A673 (cell line): ENCODE measurements at regions not wholly inside any gene's neighbourhood (a gene's known extent, or its start where the extent isn't known, plus 50 kb on each side); places are given as distances from the start of the nearest gene placed in this dataset.

Experiments used
- BruUV-seq: library from RNA; stranded (reverse); fragments of 400-500 nt; replicated peaks from 2 replicates; lab custom pipeline; 2021; lab: Mats Ljungman, UMichigan
- CTCF ChIA-PET: fragments of 300-600 bp; sonication (Branson Sonifier 250); formaldehyde crosslinking; loops from one replicate; lab custom pipeline; 2022; ENCODE audit warnings: antibody characterized with exemption; lab: Charles Lee
- POLR2A ChIA-PET: fragments of 300-600 bp; sonication (Branson Sonifier 250); formaldehyde crosslinking; loops from one replicate; lab custom pipeline; 2022; ENCODE audit warnings: antibody characterized with exemption; ENCODE audit not compliant: low non-redundant PET; lab: Charles Lee
- DNase-seq: peaks from one replicate; pipeline ENCODE4 v3.0.0-alpha.2; 2015; ENCODE audit warnings: low spot score
- H3K27ac ChIP-seq: fragments of 200-600 bp; sonication (generic); 2 replicates; pipeline ENCODE4 v1.5.1; 2016; ENCODE audit warnings: mixed run types, low read depth, mild to moderate bottlenecking, mixed read lengths, antibody characterized with exemption, low read length; ENCODE audit not compliant: poor library complexity, severe bottlenecking
- H3K27me3 ChIP-seq: fragments of 200-600 bp; sonication (generic); replicated peaks from 2 replicates; pipeline ENCODE4 v1.6.1; 2017; ENCODE audit warnings: mixed run types, low read depth, mild to moderate bottlenecking, mixed read lengths, antibody characterized with exemption, low read length; ENCODE audit not compliant: insufficient read depth, poor library complexity
- H3K36me3 ChIP-seq: fragments of 200-600 bp; sonication (generic); 2 replicates; pipeline ENCODE4 v1.6.1; 2016; ENCODE audit warnings: mixed run types, mild to moderate bottlenecking, mixed read lengths, antibody characterized with exemption, low read length; ENCODE audit not compliant: insufficient read depth, poor library complexity, severe bottlenecking
- H3K4me1 ChIP-seq: fragments of 200-600 bp; sonication (generic); 2 replicates; pipeline ENCODE4 v1.6.1; 2017; ENCODE audit warnings: mixed run types, mild to moderate bottlenecking, mixed read lengths, antibody characterized with exemption, low read length; ENCODE audit not compliant: insufficient read depth, poor library complexity, severe bottlenecking
- H3K4me3 ChIP-seq: fragments of 200-600 bp; sonication (generic); 2 replicates; pipeline ENCODE4 v1.5.1; 2016; ENCODE audit warnings: low read depth, mixed run types, mild to moderate bottlenecking, mixed read lengths, low read length; ENCODE audit not compliant: poor library complexity, severe bottlenecking
- H3K9me3 ChIP-seq: fragments of 200-600 bp; sonication (generic); 2 replicates; pipeline ENCODE4 v1.6.1; 2016; ENCODE audit warnings: mixed run types, low read depth, mild to moderate bottlenecking, mixed read lengths, antibody characterized with exemption, low read length; ENCODE audit not compliant: poor library complexity, severe bottlenecking
- EZH2 ChIP-seq: fragments of 200-600 bp; sonication (generic); IDR thresholded peaks from 2 replicates; pipeline ENCODE4 v1.6.1; 2017; ENCODE audit warnings: borderline replicate concordance, low read depth, mild to moderate bottlenecking, mixed read lengths, antibody characterized with exemption, low read length; ENCODE audit not compliant: poor library complexity, severe bottlenecking
- intact Hi-C: fragments of 100-400 bp; cut with micrococcal nuclease; formaldehyde crosslinking; loops from one replicate; pipeline ENCODE4 v1.10.0; 2022; ENCODE audit not compliant: unreplicated experiment
- TF ChIP-seq, protein P1 (sequence below): fragments of 300-800, 200-600 bp; sonication (generic); conservative IDR thresholded peaks from 2 replicates; pipeline ENCODE4 v1.5.1; 2017; ENCODE audit warnings: low read depth, mild to moderate bottlenecking, antibody characterized with exemption, low read length, moderate library complexity, mixed read lengths

DNA sequence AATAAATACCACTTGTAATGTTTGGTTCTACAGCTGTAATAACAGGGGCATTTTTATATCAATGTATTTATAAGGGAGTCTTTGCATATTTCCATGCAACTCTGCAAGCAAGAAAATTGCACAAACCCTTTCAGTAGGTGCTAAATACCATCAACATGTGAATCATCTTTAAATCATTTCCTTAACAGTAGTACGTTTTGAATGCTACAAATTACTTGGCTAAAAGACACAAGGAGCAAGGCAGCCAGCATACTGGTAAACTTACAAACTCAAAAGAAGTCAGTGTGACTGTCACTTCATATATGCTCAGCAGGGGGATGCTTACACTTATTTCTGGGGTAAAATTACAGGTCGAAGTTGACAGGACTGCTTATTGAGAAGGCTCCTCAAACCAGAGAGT, 402.4 kb downstream of the EFNB2 start:
- H3K4me1 ChIP-seq, result no peaks in the 10 kb centered on the region
- no peak overlapping the region for H3K27ac ChIP-seq
- no TSS peak for BruUV-seq
- intact Hi-C loops, result no loop called here
- H3K4me3 ChIP-seq, result no peak overlapping the region
- DNase-seq, result no peak
- no peaks in the 10 kb centered on the region for H3K27me3 ChIP-seq
- H3K36me3 ChIP-seq, result no peaks in the 10 kb centered on the region
- H3K9me3 ChIP-seq, result no peaks in the 10 kb centered on the region
- CTCF ChIA-PET, result no interaction called here
- POLR2A ChIA-PET, result no interaction called here
- no peak for TF ChIP-seq EZH2
- TF ChIP-seq, protein P1, sequence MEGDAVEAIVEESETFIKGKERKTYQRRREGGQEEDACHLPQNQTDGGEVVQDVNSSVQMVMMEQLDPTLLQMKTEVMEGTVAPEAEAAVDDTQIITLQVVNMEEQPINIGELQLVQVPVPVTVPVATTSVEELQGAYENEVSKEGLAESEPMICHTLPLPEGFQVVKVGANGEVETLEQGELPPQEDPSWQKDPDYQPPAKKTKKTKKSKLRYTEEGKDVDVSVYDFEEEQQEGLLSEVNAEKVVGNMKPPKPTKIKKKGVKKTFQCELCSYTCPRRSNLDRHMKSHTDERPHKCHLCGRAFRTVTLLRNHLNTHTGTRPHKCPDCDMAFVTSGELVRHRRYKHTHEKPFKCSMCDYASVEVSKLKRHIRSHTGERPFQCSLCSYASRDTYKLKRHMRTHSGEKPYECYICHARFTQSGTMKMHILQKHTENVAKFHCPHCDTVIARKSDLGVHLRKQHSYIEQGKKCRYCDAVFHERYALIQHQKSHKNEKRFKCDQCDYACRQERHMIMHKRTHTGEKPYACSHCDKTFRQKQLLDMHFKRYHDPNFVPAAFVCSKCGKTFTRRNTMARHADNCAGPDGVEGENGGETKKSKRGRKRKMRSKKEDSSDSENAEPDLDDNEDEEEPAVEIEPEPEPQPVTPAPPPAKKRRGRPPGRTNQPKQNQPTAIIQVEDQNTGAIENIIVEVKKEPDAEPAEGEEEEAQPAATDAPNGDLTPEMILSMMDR, result no peak

DNA sequence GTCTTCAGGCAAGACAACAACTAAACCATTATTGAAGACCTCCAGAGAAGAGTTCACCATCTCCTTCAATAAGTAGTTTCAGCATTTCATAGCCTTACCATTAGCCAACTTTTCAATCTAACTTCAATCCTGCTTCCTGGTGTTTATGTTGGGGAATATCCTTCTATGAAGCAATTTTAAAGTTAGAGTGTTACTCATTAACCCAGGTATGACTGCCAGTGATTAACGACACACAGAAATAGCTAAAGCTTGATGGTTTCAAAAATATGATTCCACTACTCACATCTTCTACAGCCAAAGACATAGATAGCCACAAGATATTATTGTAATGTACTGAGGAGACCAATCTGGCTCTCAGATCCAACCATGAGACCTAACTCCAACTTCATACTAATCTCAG, 403.2 kb downstream of the EFNB2 start:
- Histone ChIP-seq H3K4me3 (no peak overlapping the region), H3K27ac (no peak overlapping the region), H3K27me3 (no peaks in the 10 kb centered on the region), H3K36me3 (no peaks in the 10 kb centered on the region), H3K9me3 (no peaks in the 10 kb centered on the region), H3K4me1 (no peaks in the 10 kb centered on the region)
- no peak for DNase-seq
- CTCF ChIA-PET, result no interaction called here
- intact Hi-C loops, result no loop called here
- TF ChIP-seq, protein P1, result no peak
- TF ChIP-seq EZH2, result no peak
- BruUV-seq, result no TSS peak
- POLR2A ChIA-PET, result no interaction called here

DNA sequence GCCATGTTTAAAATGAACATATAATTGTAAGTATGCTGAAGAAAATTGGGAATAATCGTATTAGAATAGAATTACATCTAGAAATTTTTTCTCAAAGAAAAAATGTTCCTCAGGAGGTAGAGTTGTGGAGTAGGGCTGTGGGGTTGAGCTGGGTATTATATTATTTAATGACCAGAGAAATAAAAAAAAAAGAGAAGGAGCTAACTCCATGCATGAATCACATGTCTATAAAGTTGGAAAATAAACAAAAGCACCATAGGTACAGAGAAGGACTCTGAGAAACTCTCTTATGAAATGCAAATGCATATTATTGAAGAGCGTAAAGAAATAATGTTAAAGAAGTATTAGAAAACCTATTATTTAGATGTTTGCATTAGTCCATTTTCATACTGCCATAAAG, 405.5 kb downstream of the EFNB2 start:
- intact Hi-C loops, result no loop called here
- ChIA-PET CTCF (no interaction called here), POLR2A (no interaction called here)
- TF ChIP-seq EZH2, result no peak
- TF ChIP-seq, protein P1, result no peak
- DNase-seq, result no peak
- no peaks in the 10 kb centered on the region for H3K36me3 ChIP-seq
- no peaks in the 10 kb centered on the region for H3K4me1 ChIP-seq
- BruUV-seq, result no TSS peak
- H3K9me3 ChIP-seq, result no peaks in the 10 kb centered on the region
- no peak overlapping the region for H3K27ac ChIP-seq
- no peak overlapping the region for H3K4me3 ChIP-seq
- no peaks in the 10 kb centered on the region for H3K27me3 ChIP-seq
